Progenitor cell of endocrine pancreas (in vitro differentiated cells): ENCODE measurements at regions not wholly inside any gene's neighbourhood (a gene's known extent, or its start where the extent isn't known, plus 50 kb on each side); places are given as distances from the start of the nearest gene placed in this dataset.

Experiments
- DNase-seq: peaks from one replicate; pipeline ENCODE4 v3.0.0; 2021; ENCODE audit warnings: low spot score; ENCODE audit not compliant: unreplicated experiment
- H3K27ac Mint-ChIP-seq: 2 replicates; pipeline ENCODE4 v1.8.0; 2021; ENCODE audit warnings: mild to moderate bottlenecking, moderate library complexity, mixed read lengths
- H3K27me3 Mint-ChIP-seq: 2 replicates; pipeline ENCODE4 v1.8.0; 2021; ENCODE audit warnings: mixed read lengths
- H3K36me3 Mint-ChIP-seq: 2 replicates; pipeline ENCODE4 v1.8.0; 2022; ENCODE audit warnings: mixed read lengths; ENCODE audit not compliant: insufficient read depth
- H3K4me1 Mint-ChIP-seq: 2 replicates; pipeline ENCODE4 v1.8.0; 2021; ENCODE audit warnings: low read depth, mixed read lengths
- H3K4me3 Mint-ChIP-seq: 2 replicates; pipeline ENCODE4 v1.8.0; 2021; ENCODE audit warnings: low read depth, mild to moderate bottlenecking, moderate library complexity, mixed read lengths
- H3K9me3 Mint-ChIP-seq: 2 replicates; pipeline ENCODE4 v1.8.0; 2021; ENCODE audit warnings: low read depth, mixed read lengths
- CTCF ChIP-seq: fragments of 200-600 bp; sonication (generic); IDR thresholded peaks from one replicate; pipeline ENCODE4 v1.5.0; 2021; ENCODE audit warnings: antibody characterized with exemption, mild to moderate bottlenecking; ENCODE audit not compliant: unreplicated experiment

GRCh38 chr16:5639531-5639930 lies 541.9 kb upstream of the EEF2KMT start:
- peaks cover 9% of the 10 kb centered on the region for H3K4me1 Mint-ChIP-seq
- no peak for TF ChIP-seq CTCF
- H3K27me3 Mint-ChIP-seq = peaks cover 7% of the 10 kb centered on the region
- no peak for DNase-seq
- H3K9me3 Mint-ChIP-seq = no peaks in the 10 kb centered on the region
- H3K4me3 Mint-ChIP-seq = no peak overlapping the region
- H3K27ac Mint-ChIP-seq = no peak overlapping the region
- H3K36me3 Mint-ChIP-seq = no peaks in the 10 kb centered on the region

- Mint-ChIP-seq H3K9me3 (no peaks in the 10 kb centered on the region), H3K27ac (no peak overlapping the region), H3K4me1 (no peaks in the 10 kb centered on the region), H3K27me3 (peaks cover 7% of the 10 kb centered on the region), H3K36me3 (no peaks in the 10 kb centered on the region), H3K4me3 (no peak overlapping the region)
- DNase-seq = no peak
- TF ChIP-seq CTCF = no peak
These were observed 537.7 kb upstream of the EEF2KMT start for GRCh38 chr16:5635331-5635730.

GRCh38 chr16:5634666-5635180 lies 537.1 kb upstream of the EEF2KMT start:
- no peak overlapping the region for H3K4me3 Mint-ChIP-seq
- DNase-seq = no peak
- H3K27ac Mint-ChIP-seq = no peak overlapping the region
- no peak for TF ChIP-seq CTCF
- H3K4me1 Mint-ChIP-seq = no peaks in the 10 kb centered on the region
- H3K36me3 Mint-ChIP-seq = no peaks in the 10 kb centered on the region
- H3K9me3 Mint-ChIP-seq = no peaks in the 10 kb centered on the region
- peaks cover 11% of the 10 kb centered on the region for H3K27me3 Mint-ChIP-seq

- peaks cover 9% of the 10 kb centered on the region for H3K27me3 Mint-ChIP-seq
- H3K27ac Mint-ChIP-seq = no peak overlapping the region
- no peak overlapping the region for H3K4me3 Mint-ChIP-seq
- H3K4me1 Mint-ChIP-seq = no peaks in the 10 kb centered on the region
- H3K36me3 Mint-ChIP-seq = no peaks in the 10 kb centered on the region
- DNase-seq = no peak
- H3K9me3 Mint-ChIP-seq = no peaks in the 10 kb centered on the region
- peak; percentile 71 for TF ChIP-seq CTCF
These were observed 536.3 kb upstream of the EEF2KMT start for GRCh38 chr16:5633845-5634440.

GRCh38 chr16:5622234-5622884 lies 524.8 kb upstream of the EEF2KMT start:
- H3K4me1 Mint-ChIP-seq = peaks cover 1% of the 10 kb centered on the region
- peaks cover 19% of the 10 kb centered on the region for H3K27me3 Mint-ChIP-seq
- H3K27ac Mint-ChIP-seq = no peak overlapping the region
- TF ChIP-seq CTCF = no peak
- no peaks in the 10 kb centered on the region for H3K36me3 Mint-ChIP-seq
- DNase-seq = no peak
- H3K4me3 Mint-ChIP-seq = no peak overlapping the region
- peaks cover 3% of the 10 kb centered on the region for H3K9me3 Mint-ChIP-seq
